ENCODE measurements at regions not wholly inside any gene's neighbourhood (a gene's known extent, or its start where the extent isn't known, plus 50 kb on each side); places are given as distances from the start of the nearest gene placed in this dataset.

- TF ChIP-seq E4F1 (IDR thresholded peaks at IDR 0.05; ENCODE audit: borderline replicate concordance, partially characterized antibody): no peak
- TF ChIP-seq DPF2 (IDR thresholded peaks at IDR 0.05): no peak
Observed at GRCh38 chr2:213216461-213216860, 65.0 kb upstream of the IKZF2 start (continued).

- ChIA-PET CTCF (interaction anchor here (1.1 kb wide), 1 partner anchor 59 kb away, joined by 4 read pairs; no protein-coding TSS in a partner anchor), RAD21 (ENCODE audit: unreplicated experiment) (interaction anchor here (0.6 kb wide), 1 partner anchor 116 kb away, joined by 3 read pairs; no protein-coding TSS in a partner anchor), POLR2A (interaction anchor here (0.8 kb wide), 1 partner anchor 49 kb away, joined by 3 read pairs; no protein-coding TSS in a partner anchor), SMC1A (ENCODE audit: uncharacterized antibody, unreplicated experiment) (interaction anchor here (0.6 to 1.3 kb wide), 6 partner anchors 24 to 55 kb away, joined by 3 to 4 read pairs (median 3); no protein-coding TSS in a partner anchor)
- Histone ChIP-seq H3K27me3 (replicated peaks in 1 of 2; ENCODE audit: control insufficient read depth in 2 of 2, insufficient read depth in 2 of 2, low read length in 1 of 2) (no peaks in the 10 kb centered on the region), H3K4me3 (no peak overlapping the region), H3K9me3 (replicated peaks; ENCODE audit: control insufficient read depth, insufficient read depth, low read length) (peaks cover 1% of the 10 kb centered on the region; the same call in 2 of the 3 replicates), H3K36me3 (ENCODE audit: control insufficient read depth in 2 of 2, insufficient read depth in 2 of 2, low read length in 1 of 2) (no peaks in the 10 kb centered on the region), H3K9ac (ENCODE audit: control insufficient read depth, insufficient read depth, low read length) (no peak overlapping the region), H4K20me1 (ENCODE audit: control insufficient read depth, insufficient read depth) (no peaks in the 10 kb centered on the region), H3K79me2 (ENCODE audit: control insufficient read depth, insufficient read depth, low read length) (no peaks in the 10 kb centered on the region), H3K4me1 (ENCODE audit: control insufficient read depth, insufficient read depth, low read length) (no peaks in the 10 kb centered on the region), H2AFZ (ENCODE audit: control insufficient read depth, low read depth, low read length) (no peak overlapping the region), H3K27ac (ENCODE audit: control insufficient read depth, insufficient read depth) (no peak overlapping the region), H3K4me2 (ENCODE audit: control insufficient read depth, insufficient read depth) (no peak overlapping the region)
- BruUV-seq (replicated peaks): no TSS peak
- DNase-seq (ENCODE audit: low read depth, low spot score) (no peak), ATAC-seq (no peak), FAIRE-seq (no peak)
- in situ Hi-C loops (cut with MboI): no loop called here
- 94% methylated on average over 1 of the region's 1 CpG for WGBS (ENCODE audit: insufficient coverage, insufficient replicate concordance, low lambda C conversion rate, missing lambda C conversion rate)
- intact Hi-C loops (cut with micrococcal nuclease; ENCODE audit: unreplicated experiment): no loop called here
- no peak for TF ChIP-seq PML (IDR thresholded peaks at IDR 0.05; ENCODE audit: low read length)
- no peak for TF ChIP-seq SREBF2 (IDR thresholded peaks at IDR 0.05; ENCODE audit: low read length)
- no peak for TF ChIP-seq ZBTB11 (CRISPR knock-in tag; IDR thresholded peaks at IDR 0.05)
- TF ChIP-seq TAF1 (IDR thresholded peaks at IDR 0.05; ENCODE audit: borderline replicate concordance, low read depth, low read length): no peak
- TF ChIP-seq IKZF2 (IDR thresholded peaks at IDR 0.05): no peak
- TF ChIP-seq SIX5 (IDR thresholded peaks at IDR 0.05; ENCODE audit: low read depth, low read length, severe bottlenecking): no peak
- no peak for TF ChIP-seq POLR2AphosphoS5 (IDR thresholded peaks at IDR 0.05; ENCODE audit: low read length)
- TF ChIP-seq PAX8 (IDR thresholded peaks at IDR 0.05): no peak
- TF ChIP-seq FOXK2 (IDR thresholded peaks at IDR 0.05): no peak
- TF ChIP-seq SMARCA5 (IDR thresholded peaks at IDR 0.05): no peak
- no peak for TF ChIP-seq CHD2 (IDR thresholded peaks at IDR 0.05; ENCODE audit: borderline replicate concordance, low read depth, low read length)
- no peak for TF ChIP-seq MLLT1 (IDR thresholded peaks at IDR 0.05)
- TF ChIP-seq RFX5 (IDR thresholded peaks at IDR 0.05; ENCODE audit: low read depth, low read length): no peak
- no peak for TF ChIP-seq NR2F1 (conservative IDR thresholded peaks at IDR 0.05)
- TF ChIP-seq ZBED1 (IDR thresholded peaks at IDR 0.05; ENCODE audit: borderline replicate concordance): no peak
- no peak for TF ChIP-seq SMAD5 (IDR thresholded peaks at IDR 0.05; ENCODE audit: low read depth)
Observed at GRCh38 chr2:213219816-213220215, 64.4 kb upstream of the SPAG16 start.

Data from GM12878 (cell line).